Astrocyte of the hippocampus (primary cell): ENCODE measurements at regions not wholly inside any gene's neighbourhood (a gene's known extent, or its start where the extent isn't known, plus 50 kb on each side); places are given as distances from the start of the nearest gene placed in this dataset.
A peak's percentile ranks its signal among the peaks of the same experiment; 100 is the strongest.

Experiments used
- DNase-seq: peaks from one replicate; pipeline ENCODE4 v3.0.0; 2011; ENCODE audit warnings: low read depth, low spot score

DNA sequence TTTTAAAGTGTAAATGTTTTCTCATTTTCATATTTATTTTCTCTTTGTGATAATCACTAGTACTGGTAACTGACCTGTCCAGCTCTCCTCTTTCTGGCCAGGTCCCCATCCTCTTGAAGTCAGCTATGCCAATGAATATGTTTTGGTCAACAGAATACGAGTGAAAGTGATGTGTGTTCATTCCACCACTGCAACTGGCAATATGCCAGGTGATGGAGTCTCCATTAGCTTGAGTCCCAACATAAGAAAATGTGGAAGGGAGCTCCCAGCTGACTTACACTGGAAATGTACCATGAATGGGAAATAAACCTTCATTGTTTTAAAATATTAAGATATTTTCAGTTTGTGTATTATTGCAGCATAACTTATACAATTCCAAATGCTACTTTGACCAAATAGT is 75.8 kb downstream of the CCDC34 start:
- no peak for DNase-seq

GRCh38 chr11:27285761-27286160 is 77.3 kb downstream of the CCDC34 start:
- DNase-seq = no peak

DNA sequence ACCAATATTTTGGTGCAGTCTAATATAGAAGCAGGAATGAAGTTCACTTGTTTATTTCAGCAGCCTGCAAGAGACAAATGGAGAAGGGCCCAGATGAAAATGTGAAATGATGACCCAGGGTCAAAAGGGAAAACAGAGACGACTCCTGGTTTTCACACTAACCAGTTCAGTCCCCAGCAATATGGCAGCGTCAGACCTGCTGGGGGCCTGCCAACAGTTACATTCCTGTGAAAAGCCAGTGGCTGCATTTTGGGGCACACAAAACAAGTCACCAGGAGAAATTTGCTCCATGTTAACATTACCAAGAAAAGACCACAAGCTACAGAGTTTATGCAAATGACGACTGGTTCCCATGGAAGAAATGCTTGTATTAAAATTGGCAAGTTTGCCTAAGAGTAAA is 80.2 kb downstream of the CCDC34 start:
- DNase-seq = peak; percentile 94

DNA sequence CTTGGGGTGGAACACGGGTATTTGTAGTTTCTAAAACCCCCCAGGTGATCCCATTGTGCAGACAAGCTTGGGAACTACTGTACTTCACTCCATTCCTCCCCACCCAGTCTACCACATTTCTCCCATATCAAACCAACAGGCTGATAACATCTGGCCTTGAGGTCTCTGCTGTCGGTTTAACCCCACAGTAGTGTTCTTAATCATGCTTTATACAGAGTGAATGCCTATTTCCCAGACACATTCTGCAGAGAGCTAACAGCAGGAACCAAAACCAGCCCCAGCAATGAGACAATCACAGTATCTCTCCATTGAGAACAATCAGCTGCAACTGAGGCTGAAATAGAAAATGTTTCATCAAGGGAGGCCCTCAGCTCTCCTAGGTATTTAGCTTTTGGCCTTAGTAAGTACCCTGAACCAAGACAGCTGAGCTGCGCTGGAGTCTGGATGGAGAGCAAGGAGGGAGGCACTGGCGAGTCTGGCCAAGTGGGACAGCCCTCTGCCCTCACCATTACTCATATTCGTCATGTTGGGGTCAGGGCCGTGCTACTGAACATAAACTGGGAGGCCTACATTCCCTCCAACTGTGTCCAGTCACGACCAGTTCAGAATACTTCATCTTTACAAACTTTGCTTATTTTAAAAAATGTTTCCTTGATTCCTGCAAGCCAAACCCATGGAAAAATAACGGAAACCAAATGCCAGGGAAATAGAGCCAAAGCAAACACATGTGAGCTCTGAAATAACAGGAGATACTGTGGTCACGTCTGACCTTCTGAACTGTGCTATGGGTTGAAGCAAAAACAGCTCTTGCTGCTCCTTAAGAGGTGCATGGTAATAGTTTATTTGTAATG is 81.0 kb downstream of the CCDC34 start:
- peak; percentile 93 for DNase-seq

DNA sequence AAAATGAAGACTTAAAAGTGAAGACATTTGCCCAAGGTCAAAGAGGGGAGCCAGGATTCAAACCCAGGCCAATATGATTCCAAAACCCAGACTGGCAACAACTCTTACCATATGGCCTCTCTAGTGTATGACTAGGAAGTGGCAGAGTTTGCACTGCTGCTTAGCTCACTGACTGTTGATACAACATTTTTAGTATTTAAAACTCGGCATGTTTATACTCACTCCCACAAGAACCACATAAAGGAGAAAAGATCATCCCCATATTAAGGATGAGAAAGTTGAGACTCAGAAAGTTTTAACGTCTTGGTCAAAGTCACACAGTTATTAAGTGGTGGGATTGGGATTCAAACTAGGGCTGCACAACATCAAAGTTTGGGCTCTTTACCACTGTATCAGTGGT is 81.7 kb downstream of the CCDC34 start:
- no peak for DNase-seq

- no peak for DNase-seq
These were observed 82.9 kb downstream of the CCDC34 start for GRCh38 chr11:27280140-27280539.

DNA sequence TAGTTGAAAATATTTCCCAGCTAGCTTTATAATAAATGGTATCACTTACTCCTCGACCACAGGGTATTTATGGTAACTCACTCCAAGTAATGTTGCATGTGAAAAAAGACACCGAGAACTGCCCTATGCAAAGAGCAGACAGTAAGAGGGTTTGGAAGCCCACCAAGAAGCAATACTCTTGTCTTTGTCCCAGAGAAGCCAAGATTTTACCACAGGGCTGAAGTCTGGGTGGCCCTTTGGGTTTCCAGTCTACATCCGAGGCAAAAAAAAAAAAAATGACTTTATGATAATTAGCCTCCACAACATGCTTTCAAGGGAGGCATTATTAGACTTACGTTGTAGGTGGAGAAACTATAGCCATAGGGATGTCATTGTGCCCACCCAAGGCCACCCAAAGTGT is 83.6 kb downstream of the CCDC34 start:
- no peak for DNase-seq

DNA sequence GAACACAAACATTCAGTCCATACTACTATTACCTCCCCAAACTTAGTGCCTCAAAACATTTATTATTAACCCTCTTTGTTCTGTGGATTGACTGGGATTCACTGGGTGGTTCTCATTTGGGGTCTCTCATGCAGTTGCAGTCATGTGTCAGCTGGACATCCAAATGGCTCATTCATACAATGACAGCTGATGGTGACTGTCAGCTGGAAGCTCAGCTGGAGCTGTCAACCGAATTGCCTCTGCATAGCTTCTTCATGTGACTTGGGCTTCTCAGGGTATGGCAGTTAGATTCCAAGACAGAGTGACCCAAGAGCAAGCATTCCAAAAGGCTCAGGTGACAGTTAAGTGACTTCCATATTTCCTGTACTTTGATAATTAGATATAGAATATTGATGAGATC is 85.2 kb downstream of the CCDC34 start:
- no peak for DNase-seq

- DNase-seq = no peak
These were observed 86.9 kb downstream of the CCDC34 start for GRCh38 chr11:27276141-27276540.

DNA sequence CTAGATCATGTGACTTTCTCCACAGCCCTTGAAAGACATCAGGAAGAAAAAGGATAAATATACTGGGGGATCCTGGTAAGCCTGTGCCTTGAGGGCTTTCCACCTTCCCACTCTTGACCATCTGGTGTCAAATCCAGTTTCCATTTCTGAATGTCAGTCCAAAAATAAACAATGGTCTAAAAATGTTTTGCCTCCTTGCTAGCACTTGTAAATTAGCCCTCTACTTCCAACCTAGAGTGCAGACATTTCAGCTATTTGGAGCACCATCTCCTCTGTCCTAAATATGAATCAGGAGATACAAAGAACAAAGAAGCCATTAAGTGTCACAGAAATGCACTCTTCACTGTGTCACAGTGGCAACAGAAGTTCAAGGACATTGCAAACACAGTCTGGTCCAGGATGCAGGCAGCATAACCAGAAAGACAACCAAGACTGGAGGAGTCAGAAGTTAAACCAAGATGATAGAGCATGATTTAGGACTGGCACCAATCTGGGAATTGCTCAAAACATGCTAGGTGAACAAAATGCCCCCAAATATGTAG is 88.1 kb downstream of the CCDC34 start:
- no peak for DNase-seq

DNA sequence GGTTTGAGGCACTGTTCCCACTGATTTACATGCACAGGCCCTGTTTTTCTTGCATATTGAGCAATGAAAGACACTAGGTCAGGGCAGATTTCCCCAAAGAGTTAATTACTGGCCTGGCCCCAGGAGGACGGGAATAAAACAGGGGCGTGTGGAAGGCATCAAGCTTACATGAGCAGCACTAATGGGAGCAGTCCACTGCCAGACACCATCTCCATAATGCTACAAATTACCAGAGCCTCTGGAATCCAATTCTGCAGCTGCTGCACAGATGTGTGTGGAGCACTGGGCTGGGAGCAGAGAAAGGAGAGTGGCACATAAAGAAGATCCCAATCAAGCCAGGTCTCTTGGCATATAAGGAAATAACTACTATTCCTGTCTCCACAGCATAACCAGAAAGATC is 96.9 kb downstream of the CCDC34 start:
- no peak for DNase-seq

GRCh38 chr11:27263986-27264385 is 99.0 kb downstream of the CCDC34 start:
- no peak for DNase-seq

GRCh38 chr11:27263046-27263445 is 100.0 kb downstream of the CCDC34 start:
- no peak for DNase-seq

DNA sequence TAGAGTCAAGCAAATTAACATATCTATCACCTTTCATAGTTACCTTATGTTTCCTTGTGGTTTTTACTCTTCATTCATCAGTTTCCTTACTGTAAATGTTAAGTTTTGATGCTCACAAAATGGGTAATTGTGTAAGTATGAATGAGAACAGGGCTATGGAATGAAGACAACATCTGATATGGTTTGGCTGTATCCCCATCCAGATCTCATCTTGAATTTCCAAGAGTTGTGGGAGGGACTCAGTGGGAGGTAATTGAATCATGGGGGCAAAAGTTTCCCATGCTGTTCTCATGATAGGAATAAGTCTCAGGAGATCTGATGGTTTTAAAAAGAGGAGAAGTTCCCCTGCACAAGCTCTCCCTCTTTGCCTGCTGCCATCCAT is 107.6 kb downstream of the CCDC34 start:
- DNase-seq = peak; percentile 62

- peak; percentile 42 for DNase-seq
These were observed 108.1 kb downstream of the CCDC34 start for GRCh38 chr11:27254744-27255446.

DNA sequence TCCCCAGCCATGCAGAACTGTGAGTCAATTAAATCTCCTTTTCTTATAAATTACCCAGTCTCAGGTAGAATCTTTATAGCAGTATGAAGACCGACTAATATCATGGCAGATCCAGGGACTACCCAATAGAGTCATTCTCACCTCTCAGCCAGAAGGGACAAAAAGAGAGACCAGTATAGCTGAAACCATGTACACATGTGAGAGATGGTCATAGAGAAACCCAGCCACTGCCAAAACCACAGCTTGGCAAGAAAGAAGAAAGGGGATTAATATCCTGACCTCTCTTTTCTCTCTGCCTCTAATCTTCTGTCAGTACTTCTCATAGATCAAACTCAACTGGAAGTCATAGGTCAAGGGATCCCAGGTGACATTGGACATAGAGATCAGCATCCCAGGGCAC is 109.8 kb downstream of the CCDC34 start:
- DNase-seq = no peak

- no peak for DNase-seq
These were observed 111.9 kb downstream of the CCDC34 start for GRCh38 chr11:27250867-27251665.

DNA sequence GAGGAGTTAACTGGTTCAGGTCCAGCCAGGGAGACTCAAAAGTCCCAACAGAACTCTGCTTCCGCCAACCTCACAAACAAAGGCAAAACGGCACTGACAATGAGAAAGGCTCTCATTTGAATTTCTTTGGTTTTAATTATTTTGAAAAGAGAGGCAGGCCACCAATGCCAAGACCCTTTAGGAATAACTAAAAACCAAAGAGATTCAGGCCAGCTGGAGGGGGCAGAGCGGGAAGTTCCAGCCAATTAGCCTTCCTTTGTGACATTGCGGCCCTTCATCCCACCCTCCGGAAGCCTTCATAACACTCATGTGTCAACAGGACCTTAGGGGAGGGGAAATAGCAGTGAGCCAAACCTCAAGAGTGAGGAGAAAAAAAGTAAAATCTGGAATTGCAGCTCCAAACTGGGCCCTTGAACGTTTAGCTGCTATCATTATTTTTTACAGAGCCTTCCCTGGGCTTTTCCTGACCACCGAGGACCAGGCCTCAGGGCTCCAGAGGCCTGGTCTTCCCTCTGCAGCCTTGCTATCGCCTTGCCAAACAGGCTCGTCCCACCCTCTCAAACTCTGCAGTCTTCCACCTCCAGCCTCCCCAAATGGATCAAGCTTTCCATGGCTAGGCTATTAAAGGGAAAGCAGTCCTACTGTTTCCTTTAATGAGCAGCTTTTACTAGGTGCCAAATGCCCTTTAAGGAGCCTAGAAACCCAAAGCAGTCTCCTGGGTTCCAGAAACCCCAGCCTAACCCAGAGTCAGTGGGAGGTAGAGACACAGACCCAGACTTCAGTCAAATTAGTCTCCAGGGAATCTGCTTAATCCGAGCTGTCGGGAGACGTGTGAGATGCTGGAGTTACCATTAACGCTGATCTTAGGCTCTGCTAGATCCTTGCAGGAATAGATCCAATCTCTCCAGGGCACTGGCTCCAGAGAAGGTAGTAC is 114.2 kb downstream of the CCDC34 start:
- DNase-seq = peak; percentile 62

- DNase-seq = no peak
These were observed 115.4 kb downstream of the CCDC34 start for GRCh38 chr11:27247660-27248059.

GRCh38 chr11:27246925-27247324 is 116.1 kb downstream of the CCDC34 start:
- no peak for DNase-seq

GRCh38 chr11:27244900-27245299 is 118.1 kb downstream of the CCDC34 start:
- no peak for DNase-seq
